ENCODE measurements at regions not wholly inside any gene's neighbourhood (a gene's known extent, or its start where the extent isn't known, plus 50 kb on each side); places are given as distances from the start of the nearest gene placed in this dataset.

GRCh38 chr2:104690255-104690984 lies 163.5 kb upstream of the POU3F3 start (continued):
- TF ChIP-seq CHD7 (IDR thresholded peaks at IDR 0.05; ENCODE audit: insufficient replicate concordance, low read length) = no peak
- no peak for TF ChIP-seq KDM5A (IDR thresholded peaks at IDR 0.05; ENCODE audit: low read length)
- TF ChIP-seq BCL11A (IDR thresholded peaks at IDR 0.05; ENCODE audit: low read depth in 2 of 2, low read length in 2 of 2) = no peak
- no peak for TF ChIP-seq NANOG (IDR thresholded peaks at IDR 0.05; ENCODE audit: insufficient read depth, low read depth, low read length, poor library complexity, severe bottlenecking)
- TF ChIP-seq E2F6 (IDR thresholded peaks at IDR 0.05) = no peak
- TF ChIP-seq NRF1 (IDR thresholded peaks at IDR 0.05; ENCODE audit: low read depth, low read length) = no peak
- TF ChIP-seq ATF2 (IDR thresholded peaks at IDR 0.05; ENCODE audit: low read length) = no peak
- no peak for TF ChIP-seq SUZ12 (IDR thresholded peaks at IDR 0.05; ENCODE audit: low read length)

All from H1 (cell line).